Amygdala (tissue), 56 donors: ENCODE measurements at regions not wholly inside any gene's neighbourhood (a gene's known extent, or its start where the extent isn't known, plus 50 kb on each side); places are given as distances from the start of the nearest gene placed in this dataset.

Experiments used
- DNase-seq, 56 donors: peaks; one replicate each; lab custom pipeline; 2025; lab: John Stamatoyannopoulos, UW

GRCh38 chr6:90436403-90436802, 139.8 kb upstream of the BACH2 start:
- no peak for DNase-seq

GRCh38 chr6:90435207-90435899, 138.7 kb upstream of the BACH2 start:
- DNase-seq, result no peak

DNA sequence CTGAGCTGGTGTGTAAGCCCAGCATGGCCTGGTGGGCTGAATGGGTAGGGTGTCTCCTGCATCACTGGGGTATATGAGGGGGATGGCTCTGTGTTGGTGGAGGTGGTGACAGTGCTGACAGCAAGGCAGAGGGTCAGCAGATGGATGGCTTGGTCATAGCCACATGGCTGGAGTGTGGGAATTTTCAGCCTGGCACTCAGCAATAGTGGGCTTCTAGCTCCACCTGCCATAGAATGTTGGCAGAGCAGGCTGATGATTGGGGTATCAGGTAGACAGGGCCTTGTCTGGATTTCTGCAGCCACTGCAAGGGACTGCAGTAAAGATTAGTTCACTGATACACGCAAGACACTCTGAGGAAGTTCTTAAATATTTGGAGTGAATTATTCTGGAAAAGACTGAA, 137.5 kb upstream of the BACH2 start:
- DNase-seq, result no peak

- no peak for DNase-seq
These were observed 136.3 kb upstream of the BACH2 start for GRCh38 chr6:90432937-90433336.

DNA sequence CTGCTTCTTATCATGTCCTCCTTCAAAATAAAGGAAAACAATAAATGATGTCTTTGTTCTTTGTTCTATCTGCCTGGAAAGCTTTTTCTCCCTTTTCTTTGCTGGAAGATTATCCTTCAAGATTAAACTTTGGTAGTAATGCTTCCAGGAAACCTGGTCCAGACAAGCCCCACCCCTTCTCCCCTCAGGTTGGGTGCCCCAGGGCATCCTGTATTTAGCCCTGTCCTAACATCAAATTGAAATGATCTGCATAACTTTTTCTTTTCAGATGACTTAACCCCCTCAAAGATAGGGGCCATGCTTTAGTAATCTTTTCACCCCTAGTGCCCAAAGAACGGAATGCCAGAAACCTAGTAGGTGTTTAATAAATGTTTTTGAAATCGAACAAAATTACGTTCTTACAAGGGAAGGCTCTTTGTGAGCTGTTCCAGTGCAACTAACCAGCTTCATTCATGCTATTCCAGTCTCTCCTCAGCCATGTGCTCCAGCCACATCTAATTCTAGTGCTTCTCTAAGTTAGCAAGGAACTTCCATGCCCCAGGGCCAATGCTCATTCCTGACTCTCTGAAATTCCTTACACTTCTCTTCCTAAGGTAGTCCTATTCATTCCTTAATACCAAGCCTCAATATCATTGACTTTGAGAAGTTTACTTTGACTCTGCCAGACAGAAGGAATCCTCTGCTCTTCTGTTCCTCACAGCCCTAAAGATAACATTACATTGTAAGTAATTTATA, 135.6 kb upstream of the BACH2 start:
- DNase-seq, result no peak

DNA sequence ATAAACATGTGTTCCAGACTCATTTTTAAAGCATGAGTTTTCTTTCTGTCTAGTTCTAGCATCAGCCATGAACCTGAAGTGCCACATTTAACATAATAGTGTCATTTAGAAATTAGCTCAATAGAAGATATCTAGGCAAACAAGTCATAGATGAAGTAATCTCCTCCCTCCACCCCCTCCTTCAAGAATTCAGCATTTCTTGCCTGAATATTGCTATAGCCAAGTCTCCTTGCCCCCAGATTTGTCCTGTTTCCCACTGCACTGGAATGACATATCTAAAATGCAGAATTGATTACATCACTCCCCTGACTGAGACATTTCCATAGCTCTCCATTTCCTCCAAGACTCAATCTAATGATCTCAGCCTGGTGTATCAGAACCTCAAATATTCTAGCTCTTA, 134.9 kb upstream of the BACH2 start:
- DNase-seq, result no peak

DNA sequence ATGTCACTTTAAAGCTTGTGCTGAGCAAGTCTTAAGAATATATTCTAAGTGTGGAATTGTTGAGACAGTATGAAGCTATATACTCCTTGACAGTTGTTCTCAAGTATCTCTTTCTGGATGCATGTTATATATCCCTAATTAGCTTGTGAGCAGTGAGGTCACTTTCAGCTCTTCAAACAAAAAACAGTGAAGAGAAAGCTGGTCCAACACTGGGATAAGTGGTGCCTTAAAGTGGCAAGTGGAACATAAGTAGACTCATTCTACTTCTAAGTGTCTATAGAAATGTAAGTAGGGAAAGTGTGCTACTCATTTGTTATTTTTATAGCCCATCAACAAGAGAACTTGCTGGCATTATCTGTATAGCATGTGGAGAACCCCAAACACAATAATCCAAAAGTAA, 133.1 kb upstream of the BACH2 start:
- no peak for DNase-seq

DNA sequence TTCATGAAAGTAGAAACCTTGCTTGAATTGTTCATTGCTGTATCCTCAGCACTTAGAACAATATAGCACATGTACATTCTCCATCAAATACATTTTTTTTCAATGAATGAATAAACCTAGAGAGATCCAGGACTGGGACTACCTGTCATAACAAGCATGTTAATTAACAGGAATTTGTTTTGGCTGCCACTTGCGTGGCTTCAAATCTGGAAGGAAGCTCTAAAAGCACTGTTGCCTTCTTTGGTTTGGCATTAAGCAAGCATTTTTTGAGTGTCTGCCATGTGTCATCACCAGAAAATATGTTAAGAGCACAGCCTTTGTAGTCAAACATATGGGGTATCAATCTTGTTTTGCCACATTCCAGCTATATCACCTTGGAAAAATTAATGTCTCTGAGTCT, 131.9 kb upstream of the BACH2 start:
- DNase-seq, result no peak

DNA sequence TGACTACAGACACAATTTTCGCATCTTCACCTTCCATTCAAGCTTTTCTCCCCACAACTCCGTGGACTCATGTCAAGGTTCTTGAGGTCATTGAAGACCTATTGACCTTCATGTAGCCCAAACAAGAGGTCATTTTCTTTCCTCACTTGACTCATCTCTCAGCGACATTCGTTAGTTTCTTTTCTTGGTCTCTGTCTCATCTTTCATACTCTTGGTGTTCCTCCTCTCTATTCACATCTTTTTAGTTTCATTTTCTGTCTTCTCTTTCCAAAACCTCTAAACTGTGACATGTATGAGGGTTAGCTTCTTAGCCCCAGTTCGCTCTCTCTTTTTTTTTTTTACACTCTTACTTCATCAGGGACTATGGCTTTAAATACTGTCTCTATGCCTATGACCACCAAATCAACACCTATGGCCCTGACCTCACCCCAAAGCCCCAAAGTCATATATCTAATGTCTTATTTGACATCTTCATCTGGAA, 128.6 kb upstream of the BACH2 start:
- DNase-seq, result no peak

GRCh38 chr6:90424580-90424979, 127.9 kb upstream of the BACH2 start:
- DNase-seq, result no peak

- no peak for DNase-seq
These were observed 125.0 kb upstream of the BACH2 start for GRCh38 chr6:90421666-90422065.

- no peak for DNase-seq
These were observed 123.9 kb upstream of the BACH2 start for GRCh38 chr6:90420500-90420899.

DNA sequence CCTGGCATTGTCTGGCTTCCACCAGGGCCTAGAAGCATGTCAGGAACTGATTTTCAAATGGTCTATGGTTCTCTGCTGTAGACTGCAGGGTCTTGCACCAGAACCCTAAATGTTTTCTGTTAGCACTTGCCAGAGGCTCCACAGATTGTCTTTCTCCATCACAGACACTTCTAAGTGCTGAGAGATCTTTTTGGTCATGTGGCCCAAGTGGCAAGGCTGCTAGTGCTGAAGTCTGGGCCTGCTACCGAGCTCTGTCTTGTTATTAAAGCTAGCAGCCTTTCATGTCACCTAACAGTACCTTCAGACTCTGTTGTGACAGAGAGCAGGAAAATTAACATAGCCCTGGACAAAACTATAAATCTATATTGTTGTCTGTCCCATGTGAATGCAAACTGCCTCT, 120.7 kb upstream of the BACH2 start:
- no peak for DNase-seq

DNA sequence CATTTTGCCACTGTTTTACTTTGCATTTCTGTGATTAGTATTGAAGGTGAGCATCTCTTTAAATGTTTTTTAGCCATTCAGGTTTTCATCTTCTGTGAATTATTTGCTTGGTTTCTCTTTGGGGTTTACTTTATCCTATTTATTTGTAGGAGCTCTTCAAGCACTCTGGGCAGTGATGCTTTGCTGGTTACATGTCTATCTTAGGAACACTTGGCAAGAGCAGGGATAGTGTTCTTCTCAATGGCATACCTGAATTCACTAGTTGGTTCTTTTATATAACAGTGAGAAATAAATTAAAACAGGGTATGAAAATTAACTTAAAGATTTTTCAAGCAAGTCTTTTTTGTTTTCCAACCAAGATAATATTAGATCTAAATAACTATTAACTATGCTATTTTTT, 119.7 kb upstream of the BACH2 start:
- DNase-seq, result no peak

DNA sequence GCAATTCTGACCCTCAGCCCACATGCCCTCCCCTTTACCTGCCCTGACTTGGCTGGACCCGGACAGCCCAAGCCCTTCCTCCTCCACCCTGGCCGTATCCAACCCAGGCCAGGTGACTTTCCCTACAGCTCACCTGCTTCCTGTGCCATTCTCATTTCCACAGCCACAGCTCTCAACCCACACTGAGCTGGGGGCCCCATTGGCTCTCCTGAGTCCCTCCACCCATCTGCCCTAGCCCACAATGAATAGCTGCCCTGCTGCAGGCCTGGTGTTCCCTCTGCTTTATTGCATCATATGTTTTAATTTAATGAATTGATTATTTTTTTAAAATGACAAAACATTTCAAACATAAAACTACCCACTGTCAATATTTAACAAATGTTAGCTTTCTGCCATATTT, 118.5 kb upstream of the BACH2 start:
- no peak for DNase-seq

- no peak for DNase-seq
These were observed 117.7 kb upstream of the BACH2 start for GRCh38 chr6:90414352-90414751.

GRCh38 chr6:90413867-90414266, 117.2 kb upstream of the BACH2 start:
- peak in 27 of 56 donors; percentile 2 to 73 (median 21) for DNase-seq

DNA sequence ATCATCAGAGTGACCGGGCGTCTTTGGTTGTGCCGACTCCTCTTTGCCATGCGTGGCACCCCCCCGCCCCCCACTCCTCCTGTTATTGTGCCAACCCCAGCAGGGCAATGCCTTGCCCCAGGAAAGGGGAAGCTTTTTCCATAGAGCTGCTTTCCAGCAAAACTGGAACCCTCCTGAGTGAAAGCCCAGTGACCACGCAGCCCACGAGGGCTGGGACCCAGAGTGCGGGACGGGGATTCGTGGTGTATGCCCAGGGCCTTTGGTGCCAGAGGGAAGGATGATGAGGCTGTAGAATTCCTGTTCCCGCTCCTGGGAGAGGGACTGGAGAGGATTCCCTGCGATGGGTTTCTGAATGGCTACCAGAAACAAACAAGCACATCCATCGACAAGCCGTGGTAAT, 116.8 kb upstream of the BACH2 start:
- DNase-seq, result peak in 1 of 56 donors; percentile 19

- DNase-seq, result no peak
These were observed 116.1 kb upstream of the BACH2 start for GRCh38 chr6:90412538-90413369.

DNA sequence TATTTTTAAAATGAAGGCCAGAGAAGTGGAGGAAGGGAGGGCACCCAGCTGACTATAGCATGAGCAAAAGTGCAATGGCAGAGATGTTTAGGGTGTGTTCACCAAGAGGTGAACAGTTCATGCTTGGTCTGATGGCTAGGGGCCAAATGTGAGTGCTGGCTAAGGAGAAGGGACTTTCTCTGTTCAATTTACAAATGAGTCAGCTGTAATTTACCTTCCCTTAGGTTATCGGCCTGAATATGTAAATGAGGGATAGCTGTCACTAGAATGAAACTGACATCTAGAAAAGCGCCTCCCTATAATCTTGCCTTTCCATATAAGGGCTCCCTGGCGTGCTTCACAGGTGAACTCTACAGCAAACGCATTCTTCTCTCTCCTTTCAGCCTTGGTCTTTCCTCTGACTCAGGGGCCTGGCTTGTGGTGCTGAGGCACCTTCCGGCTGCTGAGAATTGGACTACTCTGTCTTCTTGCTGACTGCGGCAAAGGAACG, 114.7 kb upstream of the BACH2 start:
- DNase-seq, result no peak

DNA sequence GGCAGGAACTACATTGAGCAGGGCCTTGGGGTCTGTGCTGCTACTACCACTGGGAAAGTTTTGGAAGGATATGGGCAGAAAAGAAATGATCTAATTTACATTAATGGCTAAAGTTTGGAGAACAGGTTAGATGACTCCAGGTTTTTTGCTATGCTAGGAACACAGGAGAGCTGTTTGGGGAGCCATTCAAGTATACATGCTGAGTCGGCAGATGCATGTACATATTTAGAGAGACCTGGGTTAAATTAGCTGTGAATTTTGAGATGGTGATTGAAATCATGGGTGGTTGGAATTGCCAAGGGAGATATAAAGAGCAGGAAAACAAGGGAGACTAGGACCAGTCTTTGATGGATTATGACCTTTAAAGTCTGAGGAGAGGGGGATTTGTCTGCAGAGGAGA, 113.1 kb upstream of the BACH2 start:
- no peak for DNase-seq
